Ishikawa (cell line): ENCODE measurements at regions not wholly inside any gene's neighbourhood (a gene's known extent, or its start where the extent isn't known, plus 50 kb on each side); places are given as distances from the start of the nearest gene placed in this dataset.

Source experiments
- CREB1 ChIP-seq: IDR thresholded peaks from 2 replicates; pipeline ENCODE4 v1.6.1; 2012; ENCODE audit warnings: low read depth
- EP300 ChIP-seq: IDR thresholded peaks from 2 replicates; pipeline ENCODE4 v1.6.1; 2012; ENCODE audit warnings: borderline replicate concordance
- TCF12 ChIP-seq: IDR thresholded peaks from 2 replicates; pipeline ENCODE4 v1.6.1; 2012; ENCODE audit warnings: low read depth
- TEAD4 ChIP-seq: IDR thresholded peaks from 2 replicates; pipeline ENCODE4 v1.6.1; 2012
- ZBTB7A ChIP-seq: IDR thresholded peaks from 2 replicates; pipeline ENCODE4 v1.6.1; 2012; ENCODE audit warnings: low read depth
- TF ChIP-seq, protein P1 (sequence below): IDR thresholded peaks from 2 replicates; pipeline ENCODE4 v1.6.1; 2012

DNA sequence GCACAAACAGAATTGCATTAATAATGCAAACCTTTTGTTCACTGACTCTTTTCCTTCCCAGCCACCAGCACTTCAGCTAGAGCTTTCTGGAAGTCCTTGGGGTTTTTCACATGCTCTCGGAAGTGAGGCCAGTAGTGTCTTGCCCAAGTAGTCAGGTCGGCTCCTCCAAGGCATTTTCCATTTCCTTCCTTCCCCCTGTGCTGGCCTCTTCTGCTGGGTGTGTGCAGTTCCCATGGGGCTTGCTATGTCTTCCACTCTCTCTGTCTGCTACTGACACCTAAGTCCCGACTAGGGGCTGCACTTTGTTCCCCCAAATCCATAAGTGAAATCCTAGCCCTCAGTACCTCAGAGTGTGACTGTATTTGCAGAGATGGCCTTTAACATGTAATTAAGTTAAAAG, 175.6 kb upstream of the BMPER start:
- no peak for TF ChIP-seq TCF12
- TF ChIP-seq, protein P1, sequence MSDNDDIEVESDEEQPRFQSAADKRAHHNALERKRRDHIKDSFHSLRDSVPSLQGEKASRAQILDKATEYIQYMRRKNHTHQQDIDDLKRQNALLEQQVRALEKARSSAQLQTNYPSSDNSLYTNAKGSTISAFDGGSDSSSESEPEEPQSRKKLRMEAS = no peak
- no peak for TF ChIP-seq ZBTB7A
- TF ChIP-seq CREB1 = no peak
- no peak for TF ChIP-seq TEAD4
- no peak for TF ChIP-seq EP300
